DMS153 (cell line): ENCODE measurements at regions not wholly inside any gene's neighbourhood (a gene's known extent, or its start where the extent isn't known, plus 50 kb on each side); places are given as distances from the start of the nearest gene placed in this dataset.
"Not testable (repeated sequence)": the region's sequence is repeated elsewhere in the genome, so short reads cannot be mapped to it uniquely, and the experiment has no call there.

ENCODE experiments used
- DNase-seq: peaks from one replicate; lab custom pipeline; 2025; lab: John Stamatoyannopoulos, UW

- no peak for DNase-seq
Observed at GRCh38 chr1:194419721-194420120, 1233.3 kb upstream of the B3GALT2 start.

- DNase-seq: no peak
Observed at GRCh38 chr1:194410756-194411155, 1224.3 kb upstream of the B3GALT2 start.

- DNase-seq: not testable (repeated sequence)
Observed at GRCh38 chr1:194407238-194407637, 1220.8 kb upstream of the B3GALT2 start.

GRCh38 chr1:194394676-194395075 is 1208.3 kb upstream of the B3GALT2 start:
- DNase-seq: no peak

GRCh38 chr1:194387531-194387930 is 1201.1 kb upstream of the B3GALT2 start:
- no peak for DNase-seq

- DNase-seq: no peak
Observed at GRCh38 chr1:194378517-194378916, 1192.1 kb upstream of the B3GALT2 start.

GRCh38 chr1:194374649-194375048 is 1188.2 kb upstream of the B3GALT2 start:
- DNase-seq: no peak

- no peak for DNase-seq
Observed at GRCh38 chr1:194372266-194372665, 1185.9 kb upstream of the B3GALT2 start.

- no peak for DNase-seq
Observed at GRCh38 chr1:194369622-194370021, 1183.2 kb upstream of the B3GALT2 start.

- no peak for DNase-seq
Observed at GRCh38 chr1:194369060-194369459, 1182.6 kb upstream of the B3GALT2 start.

GRCh38 chr1:194367121-194367520 is 1180.7 kb upstream of the B3GALT2 start:
- DNase-seq: no peak

GRCh38 chr1:194366705-194367104 is 1180.3 kb upstream of the B3GALT2 start:
- no peak for DNase-seq

- DNase-seq: no peak
Observed at GRCh38 chr1:194362327-194362726, 1175.9 kb upstream of the B3GALT2 start.

- DNase-seq: no peak
Observed at GRCh38 chr1:194361374-194362131, 1175.1 kb upstream of the B3GALT2 start.

GRCh38 chr1:194358208-194358581 is 1171.8 kb upstream of the B3GALT2 start:
- DNase-seq: no peak

- DNase-seq: not testable (repeated sequence)
Observed at GRCh38 chr1:194357573-194358207, 1171.3 kb upstream of the B3GALT2 start.

GRCh38 chr1:194355488-194356106 is 1169.2 kb upstream of the B3GALT2 start:
- no peak for DNase-seq

GRCh38 chr1:194353121-194353520 is 1166.7 kb upstream of the B3GALT2 start:
- DNase-seq: no peak

GRCh38 chr1:194347200-194347599 is 1160.8 kb upstream of the B3GALT2 start:
- DNase-seq: no peak

- DNase-seq: no peak
Observed at GRCh38 chr1:194342484-194343262, 1156.3 kb upstream of the B3GALT2 start.

- no peak for DNase-seq
Observed at GRCh38 chr1:194341587-194341986, 1155.2 kb upstream of the B3GALT2 start.

GRCh38 chr1:194339471-194339870 is 1153.1 kb upstream of the B3GALT2 start:
- DNase-seq: no peak
